CD14-positive monocyte (primary cell): ENCODE measurements at regions not wholly inside any gene's neighbourhood (a gene's known extent, or its start where the extent isn't known, plus 50 kb on each side); places are given as distances from the start of the nearest gene placed in this dataset.

ENCODE experiments used
- DNase-seq, 3 donors: peaks; one replicate each; pipeline ENCODE4 v3.0.0-alpha.2; 2011 to 2022
- H2AFZ ChIP-seq: 2 replicates; pipeline ENCODE4 v1.6.0; 2012; ENCODE audit warnings: mild to moderate bottlenecking, low read depth, low read length, inconsistent platforms; ENCODE audit not compliant: insufficient read depth, poor library complexity, severe bottlenecking
- H3K27ac ChIP-seq, 2 donors: 1 replicate in 1 of 2; 2 replicates in 1 of 2; pipeline ENCODE4 v1.5.1; 2012 to 2013; ENCODE audit warnings: low read length in 2 of 2, control low read depth in 1 of 2, inconsistent platforms in 1 of 2, low read depth in 1 of 2, mild to moderate bottlenecking in 1 of 2
- H3K27me3 ChIP-seq, 2 donors: one replicate each; pipeline versions ENCODE4 v1.6.0 to v1.6.1; 2011 to 2013; ENCODE audit warnings: low read length in 2 of 2; ENCODE audit not compliant: control insufficient read depth in 2 of 2, insufficient read depth in 2 of 2
- H3K36me3 ChIP-seq, 2 donors: replicated peaks in 1 of 2; 1 replicate in 1 of 2; 2 replicates in 1 of 2; pipeline versions ENCODE4 v1.5.1 to v1.6.1; 2012 to 2013; ENCODE audit warnings: low read length in 2 of 2, control low read depth in 1 of 2, inconsistent platforms in 1 of 2, mild to moderate bottlenecking in 1 of 2; ENCODE audit not compliant: insufficient read depth in 2 of 2, control insufficient read depth in 1 of 2
- H3K4me1 ChIP-seq, 2 donors: 1 replicate in 1 of 2; 2 replicates in 1 of 2; pipeline versions ENCODE4 v1.5.1 to v1.6.1; 2012 to 2013; ENCODE audit warnings: low read length in 2 of 2, control low read depth in 1 of 2, inconsistent platforms in 1 of 2, mild to moderate bottlenecking in 1 of 2, moderate library complexity in 1 of 2; ENCODE audit not compliant: insufficient read depth in 2 of 2, control insufficient read depth in 1 of 2
- H3K4me2 ChIP-seq: replicated peaks from 2 replicates; pipeline ENCODE3; 2012; ENCODE audit warnings: low read length, moderate library complexity, mild to moderate bottlenecking; ENCODE audit not compliant: poor library complexity, severe bottlenecking; ENCODE audit errors: extremely low read depth
- H3K4me3 ChIP-seq, 3 experiments: fragments of 200-600 bp in 1 of 3; sonication (generic) in 1 of 3; replicated peaks in 1 of 3; 1 replicate in 2 of 3; 2 replicates in 1 of 3; pipeline ENCODE4 v1.5.1; 2011 to 2013; ENCODE audit warnings: low read length in 3 of 3, mild to moderate bottlenecking in 3 of 3, control low read depth in 2 of 3, low read depth in 2 of 3, inconsistent platforms in 1 of 3, moderate library complexity in 1 of 3
- H3K79me2 ChIP-seq: 2 replicates; pipeline ENCODE4 v1.6.0; 2012; ENCODE audit warnings: mild to moderate bottlenecking, control low read depth, inconsistent platforms, low read length, moderate library complexity; ENCODE audit not compliant: insufficient read depth
- H3K9ac ChIP-seq: 2 replicates; pipeline ENCODE4 v1.6.0; 2017; ENCODE audit warnings: low read length, mild to moderate bottlenecking; ENCODE audit not compliant: insufficient read depth, poor library complexity, severe bottlenecking
- H3K9me3 ChIP-seq, 2 donors: replicated peaks in 1 of 2; 1 replicate in 1 of 2; 2 replicates in 1 of 2; pipeline versions ENCODE4 v1.5.1 to v1.6.1; 2012 to 2013; ENCODE audit warnings: low read length in 2 of 2, control low read depth in 1 of 2; ENCODE audit not compliant: control insufficient read depth in 1 of 2, insufficient read depth in 1 of 2
- H4K20me1 ChIP-seq: 2 replicates; pipeline ENCODE4 v1.6.0; 2012; ENCODE audit warnings: mild to moderate bottlenecking, low read length, control low read depth, moderate library complexity; ENCODE audit not compliant: insufficient read depth
- H3K27ac Mint-ChIP-seq, 7 donors: one replicate each; pipeline ENCODE4 v1.8.0; 2020; ENCODE audit warnings: mild to moderate bottlenecking in 7 of 7, mixed read lengths in 7 of 7, moderate library complexity in 6 of 7, inconsistent platforms in 2 of 7
- H3K27me3 Mint-ChIP-seq, 3 donors: one replicate each; pipeline ENCODE4 v1.8.0; 2021 to 2022; ENCODE audit warnings: low read depth in 3 of 3, mild to moderate bottlenecking in 3 of 3, mixed read lengths in 3 of 3, moderate library complexity in 3 of 3, inconsistent platforms in 1 of 3
- H3K36me3 Mint-ChIP-seq, 2 donors: one replicate each; pipeline ENCODE4 v1.8.0; 2020; ENCODE audit warnings: mixed read lengths in 2 of 2, inconsistent platforms in 1 of 2, mild to moderate bottlenecking in 1 of 2
- H3K4me1 Mint-ChIP-seq: one replicate; pipeline ENCODE4 v1.8.0; 2020; ENCODE audit warnings: mild to moderate bottlenecking, mixed read lengths
- H3K4me3 Mint-ChIP-seq, 2 donors: one replicate each; pipeline ENCODE4 v1.8.0; 2020; ENCODE audit warnings: mild to moderate bottlenecking in 2 of 2, mixed read lengths in 2 of 2, moderate library complexity in 1 of 2
- H3K9me3 Mint-ChIP-seq, 7 donors: one replicate each; pipeline ENCODE4 v1.8.0; 2020 to 2022; ENCODE audit warnings: mixed read lengths in 7 of 7, mild to moderate bottlenecking in 6 of 7, moderate library complexity in 6 of 7, inconsistent platforms in 2 of 7
- WGBS: methylation state at CpG from one replicate; pipeline ENCODE4 v1.1.5; 2013; ENCODE audit warnings: missing lambda C conversion rate; ENCODE audit not compliant: insufficient coverage; 5-methylcytosine and 5-hydroxymethylcytosine counted together
- intact Hi-C, 2 donors: fragments of 100-400 bp; cut with micrococcal nuclease; formaldehyde crosslinking; loops; one replicate each; pipeline versions ENCODE4 v1.15.0 to v1.15.1; 2023
- TF ChIP-seq, protein P1 (sequence below): fragments of 200-600 bp; IDR thresholded peaks from one replicate; pipeline ENCODE4 v1.8.0; 2022; ENCODE audit warnings: antibody characterized with exemption, mild to moderate bottlenecking

DNA sequence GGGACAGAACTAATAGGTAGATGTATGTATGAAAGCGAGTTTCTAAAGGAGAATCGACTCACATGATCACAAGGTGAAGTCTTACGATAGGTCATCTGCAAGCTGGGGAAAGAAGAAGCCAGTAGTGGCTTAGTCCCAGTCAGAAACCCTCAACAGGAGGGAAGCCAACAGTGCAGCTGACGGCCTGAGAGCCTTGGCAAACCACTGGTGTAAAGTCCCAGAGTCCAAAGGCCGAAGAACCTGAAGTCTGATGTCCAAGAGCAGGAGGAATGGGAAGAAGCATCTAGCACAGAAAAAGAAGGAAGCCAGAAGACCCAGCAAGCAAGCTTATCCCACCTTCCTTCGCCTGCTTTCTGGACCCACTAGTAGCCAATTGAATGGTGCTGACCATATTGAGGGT lies 507.6 kb upstream of the ARGLU1 start:
- DNase-seq, result no peak
- Histone ChIP-seq H3K36me3 (no peaks in the 10 kb centered on the region), H3K4me3 (no peak overlapping the region), H3K79me2 (no peaks in the 10 kb centered on the region), H3K9me3 (peaks cover 11 to 24% of the 10 kb centered on the region in 2 donors), H3K27ac (no peak overlapping the region), H3K27me3 (no peaks in the 10 kb centered on the region), H2AFZ (no peak overlapping the region), H3K4me2 (no peak overlapping the region), H3K9ac (no peak overlapping the region), H3K4me1 (no peaks in the 10 kb centered on the region), H4K20me1 (no peaks in the 10 kb centered on the region)
- no peak overlapping the region for H3K4me3 Mint-ChIP-seq
- WGBS, result 92% methylated on average over 4 of the region's 6 CpGs
- H3K27ac Mint-ChIP-seq, result no peak overlapping the region
- no peaks in the 10 kb centered on the region for H3K36me3 Mint-ChIP-seq
- TF ChIP-seq, protein P1, sequence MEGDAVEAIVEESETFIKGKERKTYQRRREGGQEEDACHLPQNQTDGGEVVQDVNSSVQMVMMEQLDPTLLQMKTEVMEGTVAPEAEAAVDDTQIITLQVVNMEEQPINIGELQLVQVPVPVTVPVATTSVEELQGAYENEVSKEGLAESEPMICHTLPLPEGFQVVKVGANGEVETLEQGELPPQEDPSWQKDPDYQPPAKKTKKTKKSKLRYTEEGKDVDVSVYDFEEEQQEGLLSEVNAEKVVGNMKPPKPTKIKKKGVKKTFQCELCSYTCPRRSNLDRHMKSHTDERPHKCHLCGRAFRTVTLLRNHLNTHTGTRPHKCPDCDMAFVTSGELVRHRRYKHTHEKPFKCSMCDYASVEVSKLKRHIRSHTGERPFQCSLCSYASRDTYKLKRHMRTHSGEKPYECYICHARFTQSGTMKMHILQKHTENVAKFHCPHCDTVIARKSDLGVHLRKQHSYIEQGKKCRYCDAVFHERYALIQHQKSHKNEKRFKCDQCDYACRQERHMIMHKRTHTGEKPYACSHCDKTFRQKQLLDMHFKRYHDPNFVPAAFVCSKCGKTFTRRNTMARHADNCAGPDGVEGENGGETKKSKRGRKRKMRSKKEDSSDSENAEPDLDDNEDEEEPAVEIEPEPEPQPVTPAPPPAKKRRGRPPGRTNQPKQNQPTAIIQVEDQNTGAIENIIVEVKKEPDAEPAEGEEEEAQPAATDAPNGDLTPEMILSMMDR, result no peak
- H3K4me1 Mint-ChIP-seq, result no peaks in the 10 kb centered on the region
- H3K9me3 Mint-ChIP-seq, result peaks cover 3 to 18% (median 12%) of the 10 kb centered on the region in 7 donors
- intact Hi-C loops, result no loop called here
- H3K27me3 Mint-ChIP-seq, result no peaks in the 10 kb centered on the region

DNA sequence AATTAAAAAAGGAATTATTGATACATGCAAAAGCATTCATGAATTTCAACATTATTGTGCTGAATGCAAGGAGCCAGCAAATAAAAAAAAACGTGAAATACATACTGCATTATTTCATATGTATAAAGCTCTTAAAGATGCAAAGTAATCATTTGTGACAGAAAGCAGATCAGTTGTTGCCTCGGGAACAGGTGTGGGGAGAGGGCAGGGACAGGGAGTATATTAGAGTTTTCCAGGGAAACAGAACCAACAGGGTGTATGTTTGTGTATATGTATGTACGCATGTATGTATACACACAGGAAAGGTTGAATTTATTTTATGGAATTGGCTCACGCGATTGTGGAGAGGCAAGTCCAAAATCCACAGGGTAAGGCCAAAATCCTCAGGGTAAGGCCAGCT lies 502.9 kb upstream of the ARGLU1 start:
- Histone ChIP-seq H3K4me1 (no peaks in the 10 kb centered on the region), H3K4me2 (no peak overlapping the region), H3K4me3 (no peak overlapping the region), H3K79me2 (no peaks in the 10 kb centered on the region), H3K27ac (no peak overlapping the region), H3K9ac (no peak overlapping the region), H2AFZ (no peak overlapping the region), H3K9me3 (peaks cover 24% of the 10 kb centered on the region in 2 donors), H3K36me3 (no peaks in the 10 kb centered on the region), H3K27me3 (no peaks in the 10 kb centered on the region), H4K20me1 (no peaks in the 10 kb centered on the region)
- intact Hi-C loops, result no loop called here
- Mint-ChIP-seq H3K9me3 (peaks cover under 1 to 17% (median 11%) of the 10 kb centered on the region in 7 donors), H3K27ac (no peak overlapping the region), H3K4me3 (no peak overlapping the region), H3K4me1 (no peaks in the 10 kb centered on the region), H3K27me3 (no peaks in the 10 kb centered on the region), H3K36me3 (no peaks in the 10 kb centered on the region)
- TF ChIP-seq, protein P1, result no peak
- 92% methylated on average over 2 of the region's 5 CpGs for WGBS
- no peak for DNase-seq
